Ascending aorta (tissue), 2 donors: ENCODE measurements at regions not wholly inside any gene's neighbourhood (a gene's known extent, or its start where the extent isn't known, plus 50 kb on each side); places are given as distances from the start of the nearest gene placed in this dataset.

ENCODE experiments used
- DNase-seq, 2 donors: peaks; one replicate each; pipeline ENCODE4 v3.0.0-alpha.2; 2019; ENCODE audit warnings: low spot score in 2 of 2
- H3K27ac ChIP-seq, 2 donors: fragments of 200-600 bp; sonication (generic); one replicate each; pipeline ENCODE4 v1.5.1; 2016 to 2017; ENCODE audit warnings: mild to moderate bottlenecking in 1 of 2
- H3K27me3 ChIP-seq: fragments of 200-600 bp; sonication (generic); one replicate; pipeline ENCODE4 v1.5.1; 2017
- H3K36me3 ChIP-seq, 2 donors: fragments of 200-600 bp; sonication (generic); one replicate each; pipeline ENCODE4 v1.5.1; 2016
- H3K4me1 ChIP-seq, 2 donors: fragments of 200-600 bp; sonication (generic); one replicate each; pipeline ENCODE4 v1.5.1; 2016 to 2017; ENCODE audit warnings: mild to moderate bottlenecking in 1 of 2
- H3K4me3 ChIP-seq, 2 donors: fragments of 200-600 bp; sonication (generic); one replicate each; pipeline ENCODE4 v1.5.1; 2016 to 2017; ENCODE audit warnings: mild to moderate bottlenecking in 1 of 2
- H3K9me3 ChIP-seq, 2 donors: fragments of 200-600 bp; sonication (generic); one replicate each; pipeline ENCODE4 v1.5.1; 2016
- intact Hi-C: fragments of 100-400 bp; cut with DNase I; formaldehyde crosslinking; loops from one replicate; pipeline ENCODE4 v1.15.1; 2023
- TF ChIP-seq, protein P1 (sequence below), 3 experiments: fragments of 200-600 bp in 2 of 3; fragments of 450-650 bp in 1 of 3; sonication (generic) in 2 of 3; IDR thresholded peaks; one replicate each; pipeline ENCODE4 v1.5.1; 2016 to 2019; ENCODE audit warnings: antibody characterized with exemption in 3 of 3, mild to moderate bottlenecking in 1 of 3, moderate library complexity in 1 of 3

DNA sequence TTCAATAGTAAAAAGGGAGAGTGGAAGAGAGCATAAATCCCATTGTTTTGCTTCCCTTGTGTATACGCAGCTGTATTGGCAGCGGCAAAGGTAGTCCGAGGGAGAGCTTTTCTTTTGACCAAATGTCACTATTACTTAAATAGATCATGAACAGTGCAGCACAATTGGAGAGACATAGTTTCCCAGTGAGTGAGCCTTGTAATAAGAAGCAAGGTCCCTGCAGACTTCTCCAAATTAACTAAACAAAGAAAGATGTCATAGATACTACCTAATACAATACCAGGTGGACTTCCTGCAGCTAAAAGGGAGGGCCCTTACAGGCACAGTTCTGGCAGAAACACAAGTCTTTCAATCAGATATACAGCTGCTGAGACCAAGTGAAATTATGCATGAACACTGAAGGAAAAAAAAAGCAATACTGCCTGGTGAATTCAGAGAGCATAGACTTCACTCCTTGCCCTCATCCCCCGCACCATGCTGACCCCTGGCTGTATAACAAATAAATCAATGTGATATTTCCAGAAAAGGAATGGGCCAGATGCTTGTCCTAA, 404.7 kb upstream of the CDH2 start:
- no peak overlapping the region for H3K27ac ChIP-seq
- no peak for DNase-seq
- H3K4me3 ChIP-seq = no peak overlapping the region
- TF ChIP-seq, protein P1, sequence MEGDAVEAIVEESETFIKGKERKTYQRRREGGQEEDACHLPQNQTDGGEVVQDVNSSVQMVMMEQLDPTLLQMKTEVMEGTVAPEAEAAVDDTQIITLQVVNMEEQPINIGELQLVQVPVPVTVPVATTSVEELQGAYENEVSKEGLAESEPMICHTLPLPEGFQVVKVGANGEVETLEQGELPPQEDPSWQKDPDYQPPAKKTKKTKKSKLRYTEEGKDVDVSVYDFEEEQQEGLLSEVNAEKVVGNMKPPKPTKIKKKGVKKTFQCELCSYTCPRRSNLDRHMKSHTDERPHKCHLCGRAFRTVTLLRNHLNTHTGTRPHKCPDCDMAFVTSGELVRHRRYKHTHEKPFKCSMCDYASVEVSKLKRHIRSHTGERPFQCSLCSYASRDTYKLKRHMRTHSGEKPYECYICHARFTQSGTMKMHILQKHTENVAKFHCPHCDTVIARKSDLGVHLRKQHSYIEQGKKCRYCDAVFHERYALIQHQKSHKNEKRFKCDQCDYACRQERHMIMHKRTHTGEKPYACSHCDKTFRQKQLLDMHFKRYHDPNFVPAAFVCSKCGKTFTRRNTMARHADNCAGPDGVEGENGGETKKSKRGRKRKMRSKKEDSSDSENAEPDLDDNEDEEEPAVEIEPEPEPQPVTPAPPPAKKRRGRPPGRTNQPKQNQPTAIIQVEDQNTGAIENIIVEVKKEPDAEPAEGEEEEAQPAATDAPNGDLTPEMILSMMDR (IDR thresholded peaks at IDR 0.05) = no peak
- H3K9me3 ChIP-seq = no peaks in the 10 kb centered on the region
- H3K4me1 ChIP-seq = no peaks in the 10 kb centered on the region
- H3K36me3 ChIP-seq = no peaks in the 10 kb centered on the region
- no peaks in the 10 kb centered on the region for H3K27me3 ChIP-seq
- intact Hi-C loops = no loop called here

DNA sequence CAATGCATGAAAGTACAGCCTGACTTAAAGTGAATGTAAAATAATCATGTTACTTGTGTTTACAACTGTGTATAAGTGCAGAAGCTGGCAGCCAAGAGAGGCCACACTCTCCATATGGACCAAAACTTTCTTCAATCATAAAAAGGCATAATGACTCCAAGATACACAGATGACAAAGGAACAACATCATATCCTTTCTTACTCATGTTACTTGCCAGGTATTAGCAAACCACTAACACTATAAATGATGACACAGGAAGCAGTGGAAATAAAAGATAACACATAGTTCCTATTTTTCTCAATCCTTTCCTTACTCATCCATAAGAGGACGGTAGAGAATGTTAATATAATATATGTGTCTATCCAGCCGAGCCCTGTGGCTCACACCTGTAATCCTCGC, 400.0 kb upstream of the CDH2 start:
- Histone ChIP-seq H3K27me3 (no peaks in the 10 kb centered on the region), H3K4me3 (no peak overlapping the region), H3K9me3 (no peaks in the 10 kb centered on the region), H3K4me1 (no peaks in the 10 kb centered on the region), H3K27ac (no peak overlapping the region), H3K36me3 (no peaks in the 10 kb centered on the region)
- intact Hi-C loops = no loop called here
- TF ChIP-seq, protein P1 (IDR thresholded peaks at IDR 0.05) = no peak
- no peak for DNase-seq

DNA sequence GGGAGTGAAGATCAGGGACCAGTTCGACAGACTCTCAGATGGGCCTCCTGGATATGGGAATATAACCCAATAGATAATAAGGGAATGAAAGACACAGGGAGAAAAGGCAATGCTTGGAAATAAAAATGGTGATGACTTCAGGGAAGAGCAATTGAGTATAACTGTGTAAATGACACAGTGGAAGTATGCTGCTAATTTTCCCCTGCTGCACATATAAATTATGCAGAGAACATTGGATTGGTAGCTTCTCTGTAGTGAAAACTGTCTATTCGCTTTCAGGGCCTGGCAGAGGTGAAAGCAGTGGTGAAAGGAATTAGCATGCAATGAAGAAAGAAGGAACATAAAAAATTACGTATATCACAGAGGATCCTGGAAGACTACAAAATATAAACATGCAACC, 398.2 kb upstream of the CDH2 start:
- Histone ChIP-seq H3K9me3 (no peaks in the 10 kb centered on the region), H3K27me3 (no peaks in the 10 kb centered on the region), H3K36me3 (no peaks in the 10 kb centered on the region), H3K4me1 (no peaks in the 10 kb centered on the region), H3K27ac (no peak overlapping the region), H3K4me3 (no peak overlapping the region)
- TF ChIP-seq, protein P1 (IDR thresholded peaks at IDR 0.05) = no peak
- no peak for DNase-seq
- intact Hi-C loops = no loop called here

DNA sequence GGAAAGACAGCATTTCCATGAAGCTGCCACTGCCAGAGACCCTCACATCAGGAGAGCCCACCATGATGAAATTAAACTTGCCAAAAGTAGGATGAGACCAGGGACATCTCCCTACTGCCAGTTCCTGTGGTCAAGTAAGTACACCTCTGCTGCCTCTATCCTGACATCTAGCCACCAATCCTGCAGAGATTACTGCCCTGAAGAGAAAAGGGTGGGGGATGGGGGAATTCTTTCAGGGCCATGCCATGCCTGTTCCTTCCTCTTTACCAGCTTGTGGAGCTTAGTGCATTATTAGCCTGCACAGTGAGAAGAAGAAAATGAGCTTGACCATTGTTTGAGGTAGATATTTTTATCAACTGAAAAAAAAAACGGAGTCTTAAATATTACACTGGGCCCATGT, 397.2 kb upstream of the CDH2 start:
- intact Hi-C loops = no loop called here

DNA sequence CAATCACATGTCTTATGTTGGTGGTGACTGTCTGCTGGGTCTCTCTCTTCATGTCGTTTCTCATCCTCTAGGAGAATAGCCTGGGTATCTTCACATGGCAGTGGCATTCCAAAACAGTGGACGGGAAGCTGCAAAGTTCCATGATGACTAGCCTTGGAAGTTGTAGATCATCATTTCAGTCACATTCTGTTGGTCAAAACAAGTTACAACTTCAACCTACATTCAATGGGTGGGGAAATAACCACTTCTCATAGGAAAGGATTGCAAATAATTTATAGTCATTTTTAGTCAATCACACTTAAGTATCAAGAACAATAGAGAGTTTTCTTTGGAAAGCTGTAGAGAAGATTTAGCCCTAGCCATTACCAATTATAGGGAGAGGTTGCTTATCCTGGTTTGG, 395.0 kb upstream of the CDH2 start:
- DNase-seq = no peak
- H3K9me3 ChIP-seq = no peaks in the 10 kb centered on the region
- no peaks in the 10 kb centered on the region for H3K4me1 ChIP-seq
- no peaks in the 10 kb centered on the region for H3K27me3 ChIP-seq
- H3K4me3 ChIP-seq = no peak overlapping the region
- intact Hi-C loops = no loop called here
- no peaks in the 10 kb centered on the region for H3K36me3 ChIP-seq
- TF ChIP-seq, protein P1 (IDR thresholded peaks at IDR 0.05) = no peak
- no peak overlapping the region for H3K27ac ChIP-seq

More for the DNA sequence above, 397.2 kb upstream of the CDH2 start:
- Histone ChIP-seq H3K27me3 (no peaks in the 10 kb centered on the region), H3K4me1 (no peaks in the 10 kb centered on the region), H3K9me3 (no peaks in the 10 kb centered on the region), H3K36me3 (no peaks in the 10 kb centered on the region), H3K27ac (no peak overlapping the region), H3K4me3 (no peak overlapping the region)
- DNase-seq = no peak
- TF ChIP-seq, protein P1 (IDR thresholded peaks at IDR 0.05) = no peak

DNA sequence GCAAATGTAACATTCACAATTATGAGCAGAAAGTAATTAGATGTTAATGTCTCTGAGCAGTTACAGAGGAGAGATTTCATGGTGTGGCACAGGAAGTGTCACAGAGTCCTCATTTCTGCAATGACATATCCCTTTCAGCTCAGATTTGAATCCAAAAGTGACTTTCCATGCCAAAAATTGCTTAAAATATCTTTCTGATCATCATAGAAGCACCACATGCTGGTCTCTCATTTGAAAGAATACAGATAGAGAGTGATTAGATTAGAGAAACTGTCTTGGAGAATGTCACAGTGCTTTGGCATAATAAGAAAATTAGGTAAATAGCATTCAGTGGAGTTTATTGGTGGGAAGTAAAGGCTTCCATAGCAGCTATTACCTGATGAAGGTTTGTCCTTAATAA, 383.4 kb upstream of the CDH2 start:
- Histone ChIP-seq H3K9me3 (no peaks in the 10 kb centered on the region), H3K27ac (no peak overlapping the region), H3K27me3 (no peaks in the 10 kb centered on the region), H3K4me3 (no peak overlapping the region), H3K4me1 (no peaks in the 10 kb centered on the region), H3K36me3 (no peaks in the 10 kb centered on the region)
- intact Hi-C loops = no loop called here
- TF ChIP-seq, protein P1 (IDR thresholded peaks at IDR 0.05) = no peak
- no peak for DNase-seq
